Neural cell (in vitro differentiated cells): ENCODE measurements at regions not wholly inside any gene's neighbourhood (a gene's known extent, or its start where the extent isn't known, plus 50 kb on each side); places are given as distances from the start of the nearest gene placed in this dataset.

Experiments
- H2AFZ ChIP-seq: fragments of 200-600, 300-800 bp; sonication (generic), shearing (Covaris generic); 2 replicates; pipeline ENCODE4 v1.6.0; 2014; ENCODE audit warnings: low read depth, mild to moderate bottlenecking, antibody characterized with exemption, low read length, moderate library complexity
- H3F3A ChIP-seq: fragments of 200-600 bp; shearing (Covaris generic); 2 replicates; pipeline ENCODE4 v1.6.1; 2016; ENCODE audit warnings: mild to moderate bottlenecking, moderate library complexity, mixed read lengths, antibody characterized with exemption, low read length; ENCODE audit not compliant: insufficient read depth, poor library complexity, severe bottlenecking
- H3K27ac ChIP-seq: fragments of 200-600, 300-800 bp; sonication (generic), shearing (Covaris generic); 2 replicates; pipeline ENCODE4 v1.5.1; 2014; ENCODE audit warnings: mild to moderate bottlenecking, low read length, moderate library complexity
- H3K27me3 ChIP-seq: fragments of 300-800, 200-600 bp; sonication (generic), shearing (Covaris generic); 2 replicates; pipeline ENCODE4 v1.6.0; 2014; ENCODE audit warnings: mild to moderate bottlenecking, low read depth, low read length, moderate library complexity; ENCODE audit not compliant: insufficient read depth
- H3K36me3 ChIP-seq: fragments of 300-800, 200-600 bp; sonication (generic), shearing (Covaris generic); 2 replicates; pipeline ENCODE4 v1.5.1; 2014; ENCODE audit warnings: mild to moderate bottlenecking, antibody characterized with exemption, low read length, moderate library complexity; ENCODE audit not compliant: insufficient read depth
- H3K4me2 ChIP-seq: fragments of 300-800, 200-600 bp; sonication (generic), shearing (Covaris generic); 2 replicates; pipeline ENCODE4 v1.6.0; 2014; ENCODE audit warnings: mild to moderate bottlenecking, low read length
- H3K4me3 ChIP-seq: fragments of 300-800, 200-600 bp; sonication (generic), shearing (Covaris generic); 2 replicates; pipeline ENCODE4 v1.5.1; 2014; ENCODE audit warnings: mild to moderate bottlenecking, low read length, moderate library complexity
- H3K79me2 ChIP-seq: fragments of 200-600 bp; shearing (Covaris generic); replicated peaks from 2 replicates; pipeline ENCODE4 v1.6.0; 2014; ENCODE audit warnings: mild to moderate bottlenecking, low read length, moderate library complexity; ENCODE audit not compliant: insufficient read depth
- H3K9ac ChIP-seq: fragments of 300-800, 200-600 bp; sonication (generic), shearing (Covaris generic); 2 replicates; pipeline ENCODE4 v1.6.1; 2016; ENCODE audit warnings: mild to moderate bottlenecking, low read length, mixed read lengths
- H3K9me2 ChIP-seq: fragments of 200-600 bp; shearing (Covaris generic); 2 replicates; pipeline ENCODE4 v1.6.1; 2016; ENCODE audit warnings: mild to moderate bottlenecking, low read length, mixed read lengths; ENCODE audit not compliant: insufficient read depth
- H3K9me3 ChIP-seq: fragments of 200-600, 300-800 bp; sonication (generic), shearing (Covaris generic); 2 replicates; pipeline ENCODE4 v1.6.1; 2016; ENCODE audit warnings: mild to moderate bottlenecking, mixed run types, low read length, moderate library complexity, mixed read lengths
- H4K20me1 ChIP-seq: fragments of 200-600 bp; shearing (Covaris generic); 2 replicates; pipeline ENCODE4 v1.6.1; 2016; ENCODE audit warnings: mild to moderate bottlenecking, mixed run types; ENCODE audit not compliant: insufficient read depth
- CTCF ChIP-seq: fragments of 450-650 bp; IDR thresholded peaks from 2 replicates; pipeline ENCODE4 v1.5.1; 2014; ENCODE audit warnings: antibody characterized with exemption, mild to moderate bottlenecking, moderate library complexity; ENCODE audit not compliant: poor library complexity, severe bottlenecking
- EP300 ChIP-seq: fragments of 450-650 bp; conservative IDR thresholded peaks from 2 replicates; pipeline ENCODE4 v1.6.1; 2014; ENCODE audit warnings: antibody characterized with exemption, mild to moderate bottlenecking, moderate library complexity; ENCODE audit not compliant: poor library complexity, severe bottlenecking
- EZH2 ChIP-seq: fragments of 200-600, 300-800 bp; shearing (Covaris generic), sonication (generic); IDR thresholded peaks from 2 replicates; pipeline ENCODE4 v1.6.1; 2014; ENCODE audit warnings: antibody characterized with exemption, low read length, borderline replicate concordance, mild to moderate bottlenecking; ENCODE audit not compliant: insufficient read depth, poor library complexity, severe bottlenecking
- MXI1 ChIP-seq: fragments of 450-650 bp; conservative IDR thresholded peaks from 2 replicates; pipeline ENCODE4 v1.6.1; 2014; ENCODE audit warnings: antibody characterized with exemption, mild to moderate bottlenecking; ENCODE audit not compliant: poor library complexity, severe bottlenecking
- POLR2AphosphoS5 ChIP-seq: IDR thresholded peaks from 2 replicates; pipeline ENCODE4 v1.6.1; 2012
- RAD21 ChIP-seq: fragments of 450-650 bp; conservative IDR thresholded peaks from 2 replicates; pipeline ENCODE4 v1.6.1; 2014; ENCODE audit warnings: antibody characterized with exemption, mild to moderate bottlenecking, moderate library complexity
- REST ChIP-seq: IDR thresholded peaks from 2 replicates; pipeline ENCODE4 v1.6.1; 2012; ENCODE audit warnings: borderline replicate concordance
- SMC3 ChIP-seq: fragments of 450-650 bp; conservative IDR thresholded peaks from 2 replicates; pipeline ENCODE4 v1.6.1; 2014; ENCODE audit warnings: antibody characterized with exemption, mild to moderate bottlenecking, moderate library complexity; ENCODE audit not compliant: poor library complexity
- TAF1 ChIP-seq: IDR thresholded peaks from 2 replicates; pipeline ENCODE4 v1.6.1; 2012; ENCODE audit warnings: low read depth

DNA sequence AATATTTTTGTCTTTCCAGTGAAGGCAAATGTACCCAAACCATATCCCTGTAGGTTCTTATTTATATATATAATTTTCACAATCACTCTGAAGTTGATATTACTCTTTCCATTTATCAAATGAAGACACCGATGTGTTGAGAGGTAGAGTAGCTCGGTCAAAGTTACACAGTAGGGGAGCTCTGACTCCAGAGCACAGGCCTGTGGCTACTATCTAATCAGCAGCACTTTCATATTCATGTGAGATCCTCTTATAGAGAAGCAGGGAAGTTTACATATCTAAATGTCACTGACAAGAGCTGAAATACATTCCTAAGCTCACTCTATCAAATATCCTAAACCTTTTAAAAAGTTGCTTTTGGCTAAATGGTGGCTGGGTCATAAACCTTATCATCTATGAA, 241.1 kb upstream of the B3GALT2 start:
- H3K36me3 ChIP-seq = no peaks in the 10 kb centered on the region
- no peak for TF ChIP-seq SMC3
- no peak overlapping the region for H3K4me3 ChIP-seq
- no peak overlapping the region for H3K4me2 ChIP-seq
- H3K9me3 ChIP-seq = no peaks in the 10 kb centered on the region
- H3K9ac ChIP-seq = no peak overlapping the region
- H3K79me2 ChIP-seq = no peaks in the 10 kb centered on the region
- H3K27me3 ChIP-seq = no peaks in the 10 kb centered on the region
- H4K20me1 ChIP-seq = no peaks in the 10 kb centered on the region
- no peak overlapping the region for H3K27ac ChIP-seq
- H3F3A ChIP-seq = no peaks in the 10 kb centered on the region
- H2AFZ ChIP-seq = no peak overlapping the region
- no peaks in the 10 kb centered on the region for H3K9me2 ChIP-seq

- no peak for TF ChIP-seq POLR2AphosphoS5
- no peak for TF ChIP-seq REST
- TF ChIP-seq MXI1 = no peak
- TF ChIP-seq CTCF = no peak
- TF ChIP-seq EZH2 = no peak
- no peak for TF ChIP-seq SMC3
- Histone ChIP-seq H3K9ac (no peak overlapping the region), H3F3A (no peaks in the 10 kb centered on the region), H3K9me3 (no peaks in the 10 kb centered on the region), H3K9me2 (no peaks in the 10 kb centered on the region), H3K4me3 (no peak overlapping the region), H3K27ac (no peak overlapping the region), H2AFZ (no peak overlapping the region), H3K27me3 (no peaks in the 10 kb centered on the region), H3K4me2 (no peak overlapping the region), H3K36me3 (no peaks in the 10 kb centered on the region), H3K79me2 (no peaks in the 10 kb centered on the region), H4K20me1 (no peaks in the 10 kb centered on the region)
Measured at GRCh38 chr1:193426061-193426460, 239.6 kb upstream of the B3GALT2 start.

DNA sequence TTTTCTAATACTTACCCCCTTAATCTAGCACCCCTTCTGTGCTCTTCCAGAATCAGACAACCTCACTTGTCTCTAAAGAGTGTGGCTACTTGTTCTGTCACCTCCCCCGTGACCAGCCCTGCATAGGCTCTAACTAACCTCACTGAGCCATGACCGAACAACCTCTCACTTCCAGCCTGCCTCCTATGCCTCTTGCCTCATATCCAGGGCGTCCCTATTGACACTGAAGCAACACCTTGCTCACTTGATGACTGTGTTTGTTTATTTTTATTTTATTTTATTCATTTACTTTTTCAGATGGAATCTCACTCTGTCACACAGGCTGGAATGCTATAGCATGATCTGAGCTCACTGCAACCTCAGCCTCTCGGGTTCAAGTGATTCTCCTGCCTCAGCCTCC, 235.1 kb upstream of the B3GALT2 start:
- no peaks in the 10 kb centered on the region for H3K27me3 ChIP-seq
- H3K4me2 ChIP-seq = no peak overlapping the region
- no peak for TF ChIP-seq RAD21
- TF ChIP-seq EZH2 = no peak
- no peak for TF ChIP-seq TAF1
- TF ChIP-seq SMC3 = no peak
- no peak for TF ChIP-seq CTCF
- no peak for TF ChIP-seq REST
- TF ChIP-seq MXI1 = no peak
- no peak for TF ChIP-seq EP300
- TF ChIP-seq POLR2AphosphoS5 = no peak
- H3K27ac ChIP-seq = no peak overlapping the region
- no peaks in the 10 kb centered on the region for H3K79me2 ChIP-seq
- no peak overlapping the region for H3K9ac ChIP-seq
- no peaks in the 10 kb centered on the region for H4K20me1 ChIP-seq
- no peaks in the 10 kb centered on the region for H3K9me2 ChIP-seq
- H3K4me3 ChIP-seq = no peak overlapping the region
- H3K36me3 ChIP-seq = no peaks in the 10 kb centered on the region
- no peaks in the 10 kb centered on the region for H3F3A ChIP-seq
- no peak overlapping the region for H2AFZ ChIP-seq
- no peaks in the 10 kb centered on the region for H3K9me3 ChIP-seq
